ENCODE measurements at regions not wholly inside any gene's neighbourhood (a gene's known extent, or its start where the extent isn't known, plus 50 kb on each side); places are given as distances from the start of the nearest gene placed in this dataset.

- no peak for TF ChIP-seq SIN3A (conservative IDR thresholded peaks at IDR 0.05 in 1 of 2, IDR thresholded peaks at IDR 0.05 in 1 of 2; ENCODE audit: low read depth in 1 of 2, low read length in 2 of 2)
- TF ChIP-seq POLR2A (IDR thresholded peaks at IDR 0.05; ENCODE audit: control extremely low read depth in 1 of 2, low read depth in 2 of 2, low read length in 2 of 2), result no peak
- TF ChIP-seq CEBPB (IDR thresholded peaks at IDR 0.05; ENCODE audit: low read depth, low read length), result no peak
- TF ChIP-seq, protein P1, sequence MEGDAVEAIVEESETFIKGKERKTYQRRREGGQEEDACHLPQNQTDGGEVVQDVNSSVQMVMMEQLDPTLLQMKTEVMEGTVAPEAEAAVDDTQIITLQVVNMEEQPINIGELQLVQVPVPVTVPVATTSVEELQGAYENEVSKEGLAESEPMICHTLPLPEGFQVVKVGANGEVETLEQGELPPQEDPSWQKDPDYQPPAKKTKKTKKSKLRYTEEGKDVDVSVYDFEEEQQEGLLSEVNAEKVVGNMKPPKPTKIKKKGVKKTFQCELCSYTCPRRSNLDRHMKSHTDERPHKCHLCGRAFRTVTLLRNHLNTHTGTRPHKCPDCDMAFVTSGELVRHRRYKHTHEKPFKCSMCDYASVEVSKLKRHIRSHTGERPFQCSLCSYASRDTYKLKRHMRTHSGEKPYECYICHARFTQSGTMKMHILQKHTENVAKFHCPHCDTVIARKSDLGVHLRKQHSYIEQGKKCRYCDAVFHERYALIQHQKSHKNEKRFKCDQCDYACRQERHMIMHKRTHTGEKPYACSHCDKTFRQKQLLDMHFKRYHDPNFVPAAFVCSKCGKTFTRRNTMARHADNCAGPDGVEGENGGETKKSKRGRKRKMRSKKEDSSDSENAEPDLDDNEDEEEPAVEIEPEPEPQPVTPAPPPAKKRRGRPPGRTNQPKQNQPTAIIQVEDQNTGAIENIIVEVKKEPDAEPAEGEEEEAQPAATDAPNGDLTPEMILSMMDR (IDR thresholded peaks at IDR 0.05; ENCODE audit: control extremely low read depth in 1 of 3, insufficient read depth in 1 of 3, low read depth in 1 of 3, low read length in 3 of 3), result no peak
- TF ChIP-seq EZH2 (IDR thresholded peaks at IDR 0.05; ENCODE audit: low read depth, low read length, severe bottlenecking), result no peak
- TF ChIP-seq BCL11A (IDR thresholded peaks at IDR 0.05; ENCODE audit: low read depth in 2 of 2, low read length in 2 of 2), result no peak
- no peak for TF ChIP-seq JUND (IDR thresholded peaks at IDR 0.05; ENCODE audit: low read length)
- no peak for TF ChIP-seq POLR2AphosphoS5 (IDR thresholded peaks at IDR 0.05; ENCODE audit: low read depth, low read length)
- no peak for TF ChIP-seq YY1 (IDR thresholded peaks at IDR 0.05; ENCODE audit: low read depth, low read length)
- no peak for TF ChIP-seq HDAC2 (IDR thresholded peaks at IDR 0.05; ENCODE audit: borderline replicate concordance in 1 of 2, low read depth in 2 of 2, low read length in 2 of 2)
Observed at GRCh38 chr15:70535071-70535954, 228.0 kb downstream of the UACA start.

Data from H1 (cell line).